IPS-18a (cell line): ENCODE measurements at regions not wholly inside any gene's neighbourhood (a gene's known extent, or its start where the extent isn't known, plus 50 kb on each side); places are given as distances from the start of the nearest gene placed in this dataset.

Experiments used
- H3K27ac ChIP-seq: one replicate; pipeline ENCODE4 v1.5.1; 2013; ENCODE audit warnings: low read length
- H3K27me3 ChIP-seq: one replicate; pipeline ENCODE4 v1.6.1; 2013; ENCODE audit warnings: mild to moderate bottlenecking, low read length; ENCODE audit not compliant: control insufficient read depth, insufficient read depth
- H3K36me3 ChIP-seq: one replicate; pipeline ENCODE4 v1.6.1; 2013; ENCODE audit warnings: low read depth, low read length; ENCODE audit not compliant: control insufficient read depth
- H3K4me1 ChIP-seq: one replicate; pipeline ENCODE4 v1.6.1; 2013; ENCODE audit warnings: low read depth, low read length; ENCODE audit not compliant: control insufficient read depth
- H3K4me3 ChIP-seq: one replicate; pipeline ENCODE4 v1.5.1; 2013; ENCODE audit warnings: low read length
- H3K9ac ChIP-seq: one replicate; pipeline ENCODE4 v1.6.1; 2013; ENCODE audit warnings: mild to moderate bottlenecking, low read length, moderate library complexity
- H3K9me3 ChIP-seq: one replicate; pipeline ENCODE4 v1.6.1; 2013; ENCODE audit warnings: low read depth, low read length; ENCODE audit not compliant: control insufficient read depth

DNA sequence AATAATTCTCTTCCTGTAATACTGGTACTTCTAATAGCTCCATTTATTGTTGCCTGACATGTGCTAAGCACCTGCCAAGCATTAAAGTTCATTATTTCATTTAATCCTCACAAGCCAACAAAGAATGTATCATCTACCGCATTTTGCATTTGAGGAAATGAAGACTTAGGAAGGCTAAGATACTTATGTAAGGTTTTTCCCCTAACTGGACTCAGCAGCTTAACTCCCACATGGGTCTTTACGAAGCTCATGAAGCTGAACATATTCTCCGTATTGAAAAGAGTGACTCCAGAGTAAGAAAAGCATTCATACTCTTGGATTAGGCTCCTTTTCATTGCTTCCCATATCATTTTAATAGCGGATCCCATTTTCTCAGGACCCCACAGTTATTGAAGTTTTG, 155.7 kb upstream of the TMEM72 start:
- H3K9ac ChIP-seq = no peak overlapping the region
- no peaks in the 10 kb centered on the region for H3K36me3 ChIP-seq
- no peaks in the 10 kb centered on the region for H3K9me3 ChIP-seq
- H3K4me1 ChIP-seq = peaks cover 3% of the 10 kb centered on the region
- no peaks in the 10 kb centered on the region for H3K27me3 ChIP-seq
- H3K27ac ChIP-seq = no peak overlapping the region
- no peak overlapping the region for H3K4me3 ChIP-seq

DNA sequence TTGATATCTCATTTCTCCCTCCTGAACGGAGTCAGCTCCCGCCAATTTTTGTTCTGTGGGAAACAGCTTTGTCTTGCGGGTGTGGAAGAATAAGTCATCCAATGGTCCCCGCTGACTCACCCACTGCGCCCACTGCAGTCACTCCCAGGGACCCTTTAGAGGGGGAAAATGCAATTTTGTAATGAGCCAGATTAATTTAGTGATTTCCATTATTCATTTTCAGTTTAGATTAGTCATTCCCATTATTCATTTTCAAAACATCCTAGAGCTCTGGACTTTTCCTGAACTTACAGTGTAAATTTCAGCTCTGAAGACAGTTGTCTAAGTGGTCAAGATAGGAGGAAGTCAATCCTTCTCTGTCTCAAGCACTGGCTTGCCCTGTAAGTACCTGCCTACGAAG, 154.9 kb upstream of the TMEM72 start:
- Histone ChIP-seq H3K36me3 (no peaks in the 10 kb centered on the region), H3K27ac (no peak overlapping the region), H3K4me3 (no peak overlapping the region), H3K27me3 (no peaks in the 10 kb centered on the region), H3K4me1 (peaks cover 3% of the 10 kb centered on the region), H3K9ac (no peak overlapping the region), H3K9me3 (no peaks in the 10 kb centered on the region)

DNA sequence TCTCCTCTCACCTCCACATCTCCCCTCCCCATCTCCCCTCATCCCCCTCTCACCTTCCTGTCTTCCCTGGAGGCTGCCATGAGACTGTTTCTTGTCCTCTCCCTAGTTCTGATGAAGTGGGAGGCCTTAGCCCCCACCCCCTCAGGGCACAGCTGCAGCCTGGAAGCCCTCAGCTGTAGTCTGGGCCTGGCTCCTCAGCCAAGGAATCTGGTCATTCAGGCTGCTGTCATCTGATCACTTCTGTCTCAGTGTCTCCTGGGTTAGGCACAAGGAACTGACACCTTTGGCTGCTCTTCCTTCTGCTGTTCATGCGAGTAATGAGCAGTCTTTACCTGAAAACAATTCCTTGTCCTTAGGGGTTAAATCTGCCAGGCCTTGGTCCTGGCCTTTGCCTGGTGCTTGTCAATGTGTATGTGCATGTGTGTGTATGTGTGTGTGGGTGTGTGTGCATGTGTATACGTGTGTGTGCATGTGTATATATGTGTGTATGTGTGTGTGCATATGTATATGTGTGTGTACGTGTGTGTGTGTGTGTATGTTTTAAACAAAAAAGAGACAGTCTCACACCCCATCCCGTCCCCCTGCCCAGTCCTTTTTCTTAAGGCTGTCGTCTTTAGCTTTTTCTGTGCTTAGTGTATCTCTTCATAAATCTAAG, 153.5 kb upstream of the TMEM72 start:
- peaks cover 3% of the 10 kb centered on the region for H3K4me1 ChIP-seq
- H3K4me3 ChIP-seq = no peak overlapping the region
- no peak overlapping the region for H3K27ac ChIP-seq
- no peaks in the 10 kb centered on the region for H3K27me3 ChIP-seq
- no peaks in the 10 kb centered on the region for H3K9me3 ChIP-seq
- H3K36me3 ChIP-seq = no peaks in the 10 kb centered on the region
- no peak overlapping the region for H3K9ac ChIP-seq

DNA sequence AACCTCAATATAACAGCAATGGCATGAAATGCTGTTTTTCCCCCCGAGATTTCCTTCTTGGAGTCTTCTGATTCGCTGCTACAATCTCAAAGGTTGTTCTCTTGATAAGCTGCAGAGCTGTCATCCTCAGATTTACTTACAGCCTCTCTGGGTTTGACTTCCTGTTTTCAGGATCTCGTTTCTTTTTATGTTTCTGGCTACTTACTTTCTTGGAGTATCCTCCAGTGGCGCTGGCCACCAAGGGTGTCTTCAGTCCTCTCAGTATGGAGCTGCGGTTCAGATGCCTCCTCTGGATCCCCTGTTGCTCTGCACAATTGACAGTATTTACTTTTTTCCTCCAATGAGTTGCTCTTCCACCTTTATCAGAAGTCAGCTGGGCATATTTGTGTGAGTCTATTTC, 152.0 kb upstream of the TMEM72 start:
- Histone ChIP-seq H3K27me3 (no peaks in the 10 kb centered on the region), H3K9ac (no peak overlapping the region), H3K36me3 (no peaks in the 10 kb centered on the region), H3K4me3 (no peak overlapping the region), H3K27ac (no peak overlapping the region), H3K4me1 (peaks cover 3% of the 10 kb centered on the region), H3K9me3 (no peaks in the 10 kb centered on the region)

DNA sequence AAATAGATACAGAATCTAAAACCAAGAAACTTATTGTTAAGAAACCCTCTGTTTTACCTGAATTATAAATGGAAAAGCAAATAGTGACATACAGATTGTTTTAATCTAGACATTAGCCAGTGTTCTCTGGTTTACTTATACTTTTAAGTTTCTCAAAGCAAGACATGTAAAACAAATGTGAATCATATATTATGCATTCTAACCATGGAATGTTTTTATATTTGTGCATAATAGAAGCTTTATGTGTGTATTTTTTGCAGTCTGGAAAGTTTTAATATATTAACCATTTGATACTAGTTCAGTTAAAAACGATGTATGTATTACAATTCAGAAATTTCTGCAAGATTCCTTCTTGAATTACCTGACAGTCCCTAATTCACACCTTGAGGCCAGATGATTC, 150.6 kb upstream of the TMEM72 start:
- peaks cover 3% of the 10 kb centered on the region for H3K4me1 ChIP-seq
- no peak overlapping the region for H3K27ac ChIP-seq
- H3K27me3 ChIP-seq = no peaks in the 10 kb centered on the region
- H3K9me3 ChIP-seq = no peaks in the 10 kb centered on the region
- no peak overlapping the region for H3K9ac ChIP-seq
- no peaks in the 10 kb centered on the region for H3K36me3 ChIP-seq
- H3K4me3 ChIP-seq = no peak overlapping the region

DNA sequence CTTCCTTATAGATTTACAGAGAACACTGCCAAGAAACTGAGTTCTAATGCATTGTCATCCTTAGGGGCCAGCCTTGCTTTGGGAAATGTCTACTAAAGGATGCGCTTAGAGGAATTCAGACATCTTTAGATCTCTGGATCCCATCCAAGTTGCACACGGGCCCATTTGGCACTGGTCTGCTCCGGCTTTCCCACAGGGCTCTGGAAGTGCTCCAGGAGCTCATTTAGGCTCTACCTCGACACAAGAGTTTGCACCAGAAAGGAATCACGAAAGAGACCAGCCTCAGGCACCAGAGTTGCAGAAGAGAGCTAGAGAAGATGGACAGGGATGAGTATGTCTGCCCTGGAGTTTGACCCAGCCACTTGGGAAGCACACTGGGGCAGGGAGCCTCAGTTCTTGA, 150.1 kb upstream of the TMEM72 start:
- Histone ChIP-seq H3K4me3 (no peak overlapping the region), H3K36me3 (no peaks in the 10 kb centered on the region), H3K9ac (no peak overlapping the region), H3K27ac (no peak overlapping the region), H3K27me3 (no peaks in the 10 kb centered on the region), H3K9me3 (no peaks in the 10 kb centered on the region), H3K4me1 (peaks cover 3% of the 10 kb centered on the region)

DNA sequence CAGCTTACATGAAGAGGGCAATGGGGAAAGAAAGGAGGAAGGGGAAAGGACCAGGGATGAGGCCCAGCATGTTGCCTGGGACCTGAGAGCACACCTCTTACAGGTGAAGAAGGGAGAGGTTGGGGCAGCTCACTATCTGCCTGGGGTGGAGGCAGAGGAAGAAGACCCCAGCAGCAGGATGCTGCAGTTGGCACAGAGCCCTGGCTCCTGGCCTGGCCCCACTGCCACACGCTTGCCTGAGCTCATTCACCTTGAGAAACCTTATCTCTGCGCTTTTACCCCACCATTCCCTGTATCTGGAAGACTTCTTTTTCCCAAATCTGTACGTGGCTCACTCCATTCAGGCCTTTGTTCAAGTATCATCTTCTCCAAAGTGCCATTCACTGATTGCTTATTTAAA, 147.8 kb upstream of the TMEM72 start:
- no peaks in the 10 kb centered on the region for H3K36me3 ChIP-seq
- no peaks in the 10 kb centered on the region for H3K9me3 ChIP-seq
- H3K4me1 ChIP-seq = peaks cover 3% of the 10 kb centered on the region
- no peak overlapping the region for H3K27ac ChIP-seq
- no peaks in the 10 kb centered on the region for H3K27me3 ChIP-seq
- no peak overlapping the region for H3K4me3 ChIP-seq
- no peak overlapping the region for H3K9ac ChIP-seq

DNA sequence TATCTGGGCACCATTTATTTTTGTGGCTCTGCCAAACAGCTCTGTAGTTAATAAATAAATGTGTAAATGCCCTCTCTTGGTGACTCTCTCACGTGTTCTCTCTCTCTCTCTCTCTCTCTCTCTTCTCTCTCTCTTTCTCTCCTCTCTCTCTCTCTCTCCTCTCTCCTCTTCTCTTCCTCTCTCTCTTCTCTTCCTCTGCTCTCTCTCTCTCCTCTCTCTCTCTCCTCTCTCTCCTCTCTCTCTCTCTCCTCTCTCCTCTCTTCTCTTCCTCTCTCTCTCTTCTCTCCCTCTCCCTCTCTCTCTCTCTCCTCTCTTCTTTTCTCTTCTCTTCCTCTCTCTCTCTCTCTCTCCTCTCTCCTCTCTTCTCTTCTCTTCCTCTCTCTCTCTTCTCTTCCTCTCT, 145.8 kb upstream of the TMEM72 start:
- no peaks in the 10 kb centered on the region for H3K4me1 ChIP-seq
- no peak overlapping the region for H3K4me3 ChIP-seq
- no peaks in the 10 kb centered on the region for H3K36me3 ChIP-seq
- no peaks in the 10 kb centered on the region for H3K9me3 ChIP-seq
- H3K27me3 ChIP-seq = no peaks in the 10 kb centered on the region
- no peak overlapping the region for H3K9ac ChIP-seq
- H3K27ac ChIP-seq = no peak overlapping the region

DNA sequence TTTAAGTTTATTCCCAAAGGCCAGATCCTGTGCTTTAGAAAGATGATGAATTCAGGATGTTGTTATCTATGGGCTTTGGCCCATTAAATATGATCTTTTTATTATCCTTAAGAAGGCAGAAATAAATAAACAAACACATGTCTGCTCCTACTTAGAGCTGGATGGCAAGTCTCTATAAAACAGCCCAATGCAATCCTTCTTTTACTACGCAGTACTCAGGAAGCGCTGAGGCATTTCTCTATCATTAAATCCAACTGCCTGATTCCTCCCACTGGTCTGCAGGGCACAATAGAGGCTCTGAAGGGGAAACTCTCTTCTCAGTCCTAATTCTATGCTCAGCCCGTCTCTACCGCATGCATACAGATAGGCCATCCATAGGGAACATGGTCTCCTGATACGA, 144.5 kb upstream of the TMEM72 start:
- H3K27me3 ChIP-seq = no peaks in the 10 kb centered on the region
- H3K9ac ChIP-seq = no peak overlapping the region
- no peak overlapping the region for H3K27ac ChIP-seq
- peaks cover 3% of the 10 kb centered on the region for H3K4me1 ChIP-seq
- H3K36me3 ChIP-seq = no peaks in the 10 kb centered on the region
- H3K4me3 ChIP-seq = no peak overlapping the region
- H3K9me3 ChIP-seq = no peaks in the 10 kb centered on the region

DNA sequence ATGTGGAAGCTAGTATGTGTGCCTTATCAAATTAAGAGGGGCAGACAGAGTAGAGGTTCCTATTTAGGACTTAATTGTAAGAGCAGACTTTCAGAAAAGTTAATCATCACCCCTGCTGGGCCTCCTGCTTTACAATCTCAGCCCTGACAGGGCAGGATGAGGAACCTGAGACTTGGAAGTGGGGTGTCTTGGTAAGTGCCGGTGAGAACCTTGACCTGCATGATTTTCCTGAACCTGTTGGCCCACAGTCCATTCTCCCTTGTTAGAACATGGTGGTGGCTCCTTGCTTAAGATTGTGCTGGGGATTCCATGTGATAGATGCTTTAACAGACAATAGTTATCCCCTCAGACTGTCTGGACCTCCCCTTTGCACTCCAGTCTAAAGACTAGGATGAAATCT, 141.7 kb upstream of the TMEM72 start:
- H3K27ac ChIP-seq = no peak overlapping the region
- no peak overlapping the region for H3K9ac ChIP-seq
- H3K4me3 ChIP-seq = no peak overlapping the region
- H3K36me3 ChIP-seq = no peaks in the 10 kb centered on the region
- no peaks in the 10 kb centered on the region for H3K9me3 ChIP-seq
- H3K4me1 ChIP-seq = peaks cover 3% of the 10 kb centered on the region
- no peaks in the 10 kb centered on the region for H3K27me3 ChIP-seq

DNA sequence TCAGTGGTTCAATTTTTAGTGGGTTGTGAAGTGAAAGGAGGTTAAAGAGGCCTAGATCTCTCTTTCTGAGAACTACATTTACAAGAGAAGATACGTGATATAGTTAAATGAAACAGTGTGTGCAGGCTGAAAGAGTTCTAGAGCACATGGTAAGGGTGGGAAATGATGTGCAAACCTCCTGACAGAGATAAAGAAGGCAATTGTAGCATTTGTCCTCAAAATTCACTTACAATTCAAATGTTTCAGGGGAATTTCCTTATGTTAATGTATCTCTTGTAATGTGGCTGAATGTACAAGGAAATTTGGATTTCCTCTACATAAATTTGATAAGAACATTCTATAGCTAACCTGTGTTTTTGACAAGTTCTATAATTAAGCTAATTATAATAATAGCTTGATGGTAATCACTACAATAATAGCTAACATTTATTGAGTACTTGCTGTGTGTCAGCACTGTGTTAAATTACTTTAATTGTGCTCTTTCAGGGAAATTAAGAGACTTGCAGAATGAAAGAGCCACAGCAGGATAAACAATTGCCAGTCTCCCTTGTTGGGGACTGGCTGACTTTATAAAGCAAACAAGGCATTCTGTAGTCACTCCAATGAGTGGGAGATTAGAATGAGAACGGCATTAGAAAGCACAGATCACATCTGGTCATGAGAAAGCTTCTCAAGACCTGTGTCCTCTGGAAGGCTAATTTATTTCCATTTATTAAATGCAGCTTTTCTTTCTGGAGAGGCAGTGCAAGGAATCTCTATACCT, 139.7 kb upstream of the TMEM72 start:
- Histone ChIP-seq H3K27me3 (no peaks in the 10 kb centered on the region), H3K9me3 (no peaks in the 10 kb centered on the region), H3K36me3 (no peaks in the 10 kb centered on the region), H3K4me1 (peaks cover 3% of the 10 kb centered on the region), H3K27ac (no peak overlapping the region), H3K4me3 (no peak overlapping the region), H3K9ac (no peak overlapping the region)

DNA sequence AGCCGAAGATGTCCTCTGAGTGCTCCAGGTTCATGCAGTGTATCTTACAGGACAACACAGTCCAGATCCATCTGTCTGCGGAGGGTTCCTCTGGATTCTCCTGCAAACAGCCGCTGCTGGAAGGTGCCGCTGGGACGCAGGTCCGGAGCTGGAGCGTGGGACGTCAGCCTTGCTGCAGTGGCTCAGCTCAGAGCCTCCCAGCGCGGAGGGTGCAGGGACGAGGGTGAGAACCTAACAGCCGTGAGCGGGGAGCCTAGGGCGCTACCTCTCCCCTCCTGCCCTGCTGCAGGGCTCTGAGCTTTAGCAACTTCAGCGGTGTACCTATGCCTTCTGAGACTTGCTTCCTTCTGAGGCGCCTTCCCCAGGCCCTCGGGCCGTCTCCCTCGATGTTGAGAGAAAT, 137.6 kb upstream of the TMEM72 start:
- H3K9me3 ChIP-seq = no peaks in the 10 kb centered on the region
- no peak overlapping the region for H3K4me3 ChIP-seq
- H3K27ac ChIP-seq = no peak overlapping the region
- H3K27me3 ChIP-seq = no peaks in the 10 kb centered on the region
- no peaks in the 10 kb centered on the region for H3K36me3 ChIP-seq
- no peak overlapping the region for H3K9ac ChIP-seq
- H3K4me1 ChIP-seq = peaks cover 3% of the 10 kb centered on the region
